NCI-H2081 treated with DMSO at 0.1 percent for 48 hours (cell line): ENCODE measurements at regions not wholly inside any gene's neighbourhood (a gene's known extent, or its start where the extent isn't known, plus 50 kb on each side); places are given as distances from the start of the nearest gene placed in this dataset.
"Not testable (repeated sequence)": the region's sequence is repeated elsewhere in the genome, so short reads cannot be mapped to it uniquely, and the experiment has no call there.

ENCODE experiments used
- DNase-seq: peaks from one replicate; lab custom pipeline; 2025; lab: John Stamatoyannopoulos, UW

- DNase-seq: no peak
Measured at GRCh38 chr16:72596373-72596772, 424.4 kb upstream of the PMFBP1 start.

GRCh38 chr16:72590151-72590937 is 418.4 kb upstream of the PMFBP1 start:
- DNase-seq: no peak

- DNase-seq: no peak
Measured at GRCh38 chr16:72588551-72588950, 416.6 kb upstream of the PMFBP1 start.

- DNase-seq: not testable (repeated sequence)
Measured at GRCh38 chr16:72578061-72578460, 406.1 kb upstream of the PMFBP1 start.

GRCh38 chr16:72576189-72576588 is 404.2 kb upstream of the PMFBP1 start:
- DNase-seq: no peak

- no peak for DNase-seq
Measured at GRCh38 chr16:72569677-72570076, 397.7 kb upstream of the PMFBP1 start.

GRCh38 chr16:72568502-72568901 is 396.5 kb upstream of the PMFBP1 start:
- DNase-seq: no peak

- no peak for DNase-seq
Measured at GRCh38 chr16:72566174-72566573, 394.2 kb upstream of the PMFBP1 start.

- DNase-seq: no peak
Measured at GRCh38 chr16:72565106-72565505, 393.2 kb upstream of the PMFBP1 start.

GRCh38 chr16:72560617-72561016 is 388.7 kb upstream of the PMFBP1 start:
- DNase-seq: no peak

GRCh38 chr16:72558501-72558900 is 386.5 kb upstream of the PMFBP1 start:
- DNase-seq: no peak

GRCh38 chr16:72554935-72555334 is 383.0 kb upstream of the PMFBP1 start:
- no peak for DNase-seq

GRCh38 chr16:72552654-72553053 is 380.7 kb upstream of the PMFBP1 start:
- DNase-seq: no peak

- DNase-seq: no peak
Measured at GRCh38 chr16:72551649-72552048, 379.7 kb upstream of the PMFBP1 start.

GRCh38 chr16:72549878-72550277 is 377.9 kb upstream of the PMFBP1 start:
- DNase-seq: no peak

GRCh38 chr16:72542102-72542501 is 370.1 kb upstream of the PMFBP1 start:
- no peak for DNase-seq

GRCh38 chr16:72537664-72538063 is 365.7 kb upstream of the PMFBP1 start:
- DNase-seq: no peak

- no peak for DNase-seq
Measured at GRCh38 chr16:72536723-72537435, 364.9 kb upstream of the PMFBP1 start.

GRCh38 chr16:72532906-72533410 is 361.0 kb upstream of the PMFBP1 start:
- no peak for DNase-seq

GRCh38 chr16:72530434-72530833 is 358.5 kb upstream of the PMFBP1 start:
- no peak for DNase-seq

- no peak for DNase-seq
Measured at GRCh38 chr16:72523087-72523486, 351.1 kb upstream of the PMFBP1 start.

- DNase-seq: no peak
Measured at GRCh38 chr16:72517154-72517553, 345.2 kb upstream of the PMFBP1 start.

GRCh38 chr16:72511171-72511570 is 339.2 kb upstream of the PMFBP1 start:
- no peak for DNase-seq
